ENCODE measurements at regions not wholly inside any gene's neighbourhood (a gene's known extent, or its start where the extent isn't known, plus 50 kb on each side); places are given as distances from the start of the nearest gene placed in this dataset.
A peak's percentile ranks its signal among the peaks of the same experiment; 100 is the strongest.
"Not testable (repeated sequence)": the region's sequence is repeated elsewhere in the genome, so short reads cannot be mapped to it uniquely, and the experiment has no call there.

- no peak for TF ChIP-seq Cebpa-rat (IDR thresholded peaks at IDR 0.05)
- H3K27me3 ChIP-seq = no peaks in the 10 kb centered on the region
- H3K27ac ChIP-seq = no peak overlapping the region
- H3K4me2 ChIP-seq = no peak overlapping the region
- H3K9ac ChIP-seq = no peak overlapping the region
- H3K9me3 ChIP-seq = no peaks in the 10 kb centered on the region
- H3K4me3 ChIP-seq = no peak overlapping the region
- no peaks in the 10 kb centered on the region for H3K36me3 ChIP-seq
- no peaks in the 10 kb centered on the region for H3K4me1 ChIP-seq
- no peaks in the 10 kb centered on the region for H4K20me1 ChIP-seq
Observed at GRCh38 chr12:30323008-30323407, 372.7 kb downstream of the IPO8 start.

GRCh38 chr12:30320561-30320960 is 375.1 kb downstream of the IPO8 start:
- no peaks in the 10 kb centered on the region for H3K9me3 ChIP-seq
- H3K4me2 ChIP-seq = no peak overlapping the region
- no peaks in the 10 kb centered on the region for H3K4me1 ChIP-seq
- H3K4me3 ChIP-seq = no peak overlapping the region
- no peaks in the 10 kb centered on the region for H3K36me3 ChIP-seq
- no peak overlapping the region for H3K9ac ChIP-seq
- H3K27me3 ChIP-seq = no peaks in the 10 kb centered on the region
- no peak overlapping the region for H3K27ac ChIP-seq
- TF ChIP-seq Cebpa-rat (IDR thresholded peaks at IDR 0.05) = no peak
- no peaks in the 10 kb centered on the region for H4K20me1 ChIP-seq

- H3K9me3 ChIP-seq = no peaks in the 10 kb centered on the region
- no peaks in the 10 kb centered on the region for H4K20me1 ChIP-seq
- no peaks in the 10 kb centered on the region for H3K36me3 ChIP-seq
- no peak overlapping the region for H3K4me3 ChIP-seq
- H3K4me1 ChIP-seq = no peaks in the 10 kb centered on the region
- no peak overlapping the region for H3K4me2 ChIP-seq
- no peaks in the 10 kb centered on the region for H3K27me3 ChIP-seq
- H3K27ac ChIP-seq = no peak overlapping the region
- TF ChIP-seq Cebpa-rat (IDR thresholded peaks at IDR 0.05) = no peak
- no peak overlapping the region for H3K9ac ChIP-seq
Observed at GRCh38 chr12:30314506-30315100, 381.1 kb downstream of the IPO8 start.

GRCh38 chr12:30308010-30308717 is 387.5 kb downstream of the IPO8 start:
- no peaks in the 10 kb centered on the region for H3K36me3 ChIP-seq
- H3K9ac ChIP-seq = no peak overlapping the region
- H3K4me1 ChIP-seq = 0 out of 2 replicates have a peak, but pooled peaks cover 9% of the 10 kb centered on the region
- no peak for TF ChIP-seq Cebpa-rat (IDR thresholded peaks at IDR 0.05)
- no peaks in the 10 kb centered on the region for H4K20me1 ChIP-seq
- no peak overlapping the region for H3K4me3 ChIP-seq
- no peaks in the 10 kb centered on the region for H3K9me3 ChIP-seq
- no peaks in the 10 kb centered on the region for H3K27me3 ChIP-seq
- no peak overlapping the region for H3K4me2 ChIP-seq
- no peak overlapping the region for H3K27ac ChIP-seq

GRCh38 chr12:30304528-30304927 is 391.1 kb downstream of the IPO8 start:
- Histone ChIP-seq H3K4me2 (no peak overlapping the region), H4K20me1 (no peaks in the 10 kb centered on the region), H3K27me3 (no peaks in the 10 kb centered on the region), H3K36me3 (no peaks in the 10 kb centered on the region), H3K9ac (no peak overlapping the region), H3K4me1 (0 out of 2 replicates have a peak, but pooled peaks cover 9% of the 10 kb centered on the region), H3K27ac (no peak overlapping the region), H3K9me3 (no peaks in the 10 kb centered on the region), H3K4me3 (no peak overlapping the region)
- TF ChIP-seq Cebpa-rat (IDR thresholded peaks at IDR 0.05) = no peak

- Histone ChIP-seq H3K27me3 (no peaks in the 10 kb centered on the region), H4K20me1 (no peaks in the 10 kb centered on the region), H3K9ac (no peak overlapping the region), H3K4me1 (peaks cover 9% of the 10 kb centered on the region; the same call in 1 of the 2 replicates), H3K36me3 (no peaks in the 10 kb centered on the region), H3K9me3 (no peaks in the 10 kb centered on the region), H3K27ac (no peak overlapping the region), H3K4me2 (no peak overlapping the region), H3K4me3 (no peak overlapping the region)
- TF ChIP-seq Cebpa-rat (IDR thresholded peaks at IDR 0.05) = no peak
Observed at GRCh38 chr12:30301291-30301690, 394.4 kb downstream of the IPO8 start.

- H4K20me1 ChIP-seq = no peaks in the 10 kb centered on the region
- H3K27me3 ChIP-seq = no peaks in the 10 kb centered on the region
- H3K27ac ChIP-seq = no peak overlapping the region
- no peak for TF ChIP-seq Cebpa-rat (IDR thresholded peaks at IDR 0.05)
- peak overlapping the region; percentile 17; the same call in 1 of the 2 replicates for H3K4me2 ChIP-seq
- no peaks in the 10 kb centered on the region; the same call in 1 of the 2 replicates for H3K9me3 ChIP-seq
- no peaks in the 10 kb centered on the region for H3K36me3 ChIP-seq
- no peak overlapping the region for H3K4me3 ChIP-seq
- H3K4me1 ChIP-seq = no peaks in the 10 kb centered on the region; the same call in 1 of the 2 replicates
- H3K9ac ChIP-seq = no peak overlapping the region
Observed at GRCh38 chr12:30296486-30296885, 399.2 kb downstream of the IPO8 start.

- Histone ChIP-seq H3K27ac (no peak overlapping the region), H3K9me3 (no peaks in the 10 kb centered on the region), H3K36me3 (no peaks in the 10 kb centered on the region), H3K9ac (no peak overlapping the region), H3K4me2 (no peak overlapping the region), H4K20me1 (no peaks in the 10 kb centered on the region), H3K27me3 (no peaks in the 10 kb centered on the region), H3K4me3 (no peak overlapping the region), H3K4me1 (no peaks in the 10 kb centered on the region)
- TF ChIP-seq Cebpa-rat (IDR thresholded peaks at IDR 0.05) = no peak
Observed at GRCh38 chr12:30286345-30286926, 409.2 kb downstream of the IPO8 start.

GRCh38 chr12:30278401-30278800 is 417.3 kb downstream of the IPO8 start:
- H3K4me1 ChIP-seq = no peaks in the 10 kb centered on the region
- peaks cover 3% of the 10 kb centered on the region; the same call in 1 of the 2 replicates for H3K9me3 ChIP-seq
- H3K36me3 ChIP-seq = no peaks in the 10 kb centered on the region
- no peak overlapping the region for H3K4me2 ChIP-seq
- no peak overlapping the region for H3K4me3 ChIP-seq
- H3K27me3 ChIP-seq = no peaks in the 10 kb centered on the region
- no peak overlapping the region for H3K27ac ChIP-seq
- H3K9ac ChIP-seq = no peak overlapping the region
- TF ChIP-seq Cebpa-rat (IDR thresholded peaks at IDR 0.05) = no peak
- no peaks in the 10 kb centered on the region for H4K20me1 ChIP-seq

- not testable (repeated sequence) for H4K20me1 ChIP-seq, H3K36me3 ChIP-seq, H3K4me1 ChIP-seq
Observed at GRCh38 chr12:30272515-30272914, 423.2 kb downstream of the IPO8 start.

More at GRCh38 chr12:30272515-30272914, 423.2 kb downstream of the IPO8 start:
- not testable (repeated sequence) for H3K27me3 ChIP-seq, H3K9ac ChIP-seq, H3K4me2 ChIP-seq, H3K4me3 ChIP-seq, H3K27ac ChIP-seq
- H3K9me3 ChIP-seq = peaks cover 21% of the 10 kb centered on the region

Data from BLaER1 (cell line).